Activated CD4-positive, alpha-beta T cell treated with anti-CD3 and anti-CD28 coated beads, Interleukin-2, amount 50 U/mL, for 48 hours (primary cell): ENCODE measurements at regions not wholly inside any gene's neighbourhood (a gene's known extent, or its start where the extent isn't known, plus 50 kb on each side); places are given as distances from the start of the nearest gene placed in this dataset.

Experiments used
- DNase-seq, 2 experiments: peaks; one replicate each; pipeline ENCODE4 v3.0.0-alpha.2; 2020

DNA sequence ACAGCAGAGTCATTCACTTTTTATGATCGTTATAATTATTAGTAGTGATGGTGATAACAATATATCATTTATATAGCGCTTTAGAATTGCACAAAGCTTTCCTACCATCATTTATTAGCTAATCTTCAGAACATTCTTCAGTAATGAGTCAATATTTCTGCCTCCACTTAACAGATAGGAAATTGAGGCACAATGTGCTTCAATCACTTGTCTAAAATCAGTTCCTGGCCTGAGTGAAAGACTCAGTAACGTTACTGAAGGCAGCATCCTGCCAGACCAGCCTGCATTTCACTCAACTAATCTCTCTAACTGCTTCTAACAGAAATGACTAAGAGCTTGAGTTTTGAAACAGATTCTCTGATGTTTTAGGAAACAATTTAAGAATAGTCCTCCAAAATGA is 412.1 kb downstream of the MZT1 start:
- DNase-seq = no peak

DNA sequence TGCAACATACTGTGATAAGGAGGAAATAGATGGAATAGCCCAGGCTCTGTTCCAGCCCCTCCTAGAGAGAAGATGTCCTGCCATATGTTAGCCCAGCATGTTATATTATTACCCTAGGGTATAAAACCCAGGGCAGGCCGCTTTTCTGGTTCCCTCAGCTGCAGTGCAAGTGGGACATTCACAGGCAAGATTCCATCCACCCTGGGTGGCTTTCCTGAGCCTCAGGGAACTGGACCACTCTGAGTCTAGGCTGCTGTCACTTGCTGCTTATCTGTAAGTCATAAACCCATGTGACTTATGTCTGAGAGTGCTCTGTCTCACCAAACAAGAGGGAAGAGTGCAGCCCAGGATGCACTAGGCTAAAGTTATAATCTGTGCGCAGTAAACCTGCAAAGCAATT is 413.2 kb downstream of the MZT1 start:
- DNase-seq = no peak

DNA sequence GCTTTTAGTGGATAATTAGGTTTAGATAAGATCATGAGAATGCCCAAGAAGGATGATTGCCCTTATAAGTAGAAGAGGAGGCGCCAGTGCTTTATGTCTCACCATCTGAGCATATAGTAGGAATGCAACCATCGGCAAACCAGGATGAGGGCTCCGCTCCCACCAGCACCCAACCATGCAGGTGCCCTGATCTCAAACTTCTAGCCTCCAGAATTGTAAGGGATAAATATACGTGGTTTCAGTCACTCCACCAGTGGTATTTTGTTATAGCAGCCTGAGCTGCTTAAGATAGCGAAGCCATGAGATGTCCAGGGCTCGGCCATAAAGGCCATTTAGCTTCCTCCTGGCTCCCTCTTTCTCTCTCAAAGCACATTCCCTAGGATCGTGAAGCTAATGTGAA is 413.9 kb downstream of the MZT1 start:
- DNase-seq = no peak

DNA sequence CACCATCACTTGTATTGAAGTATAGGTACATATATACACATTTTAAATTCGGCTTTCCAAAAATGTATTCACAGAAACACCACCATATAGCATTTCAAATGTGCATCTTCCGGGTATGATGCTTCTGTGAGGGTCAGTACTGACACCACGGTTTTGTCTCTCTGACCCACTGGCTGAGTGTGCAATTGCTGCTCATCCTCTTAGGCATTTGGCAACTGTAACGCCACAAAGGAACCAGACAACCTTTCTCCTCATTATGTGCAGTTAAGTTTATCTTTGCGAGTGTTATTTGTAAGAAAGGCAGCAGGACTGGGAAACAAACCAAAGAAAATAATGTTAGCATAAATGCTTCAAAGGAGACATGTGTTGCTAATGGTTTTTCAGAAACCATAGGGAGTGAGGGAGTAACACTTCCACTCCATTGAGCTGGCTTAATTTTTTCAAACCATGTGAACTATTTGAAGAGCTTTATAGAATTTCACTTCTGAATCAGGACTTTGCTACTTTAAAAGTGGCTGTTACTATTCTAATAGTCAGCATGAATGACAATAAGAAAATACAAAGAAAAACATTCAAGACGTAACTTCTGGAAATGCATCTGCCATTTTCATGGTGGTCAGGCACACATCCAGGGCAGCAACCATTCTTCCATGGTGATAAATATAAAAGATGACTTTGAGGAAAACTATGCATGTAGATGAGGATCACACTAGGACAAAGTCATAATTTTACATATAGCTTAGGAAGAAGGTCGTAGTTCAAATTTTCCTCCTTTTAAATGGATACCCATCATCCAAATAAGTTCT is 423.3 kb downstream of the MZT1 start:
- DNase-seq = no peak

DNA sequence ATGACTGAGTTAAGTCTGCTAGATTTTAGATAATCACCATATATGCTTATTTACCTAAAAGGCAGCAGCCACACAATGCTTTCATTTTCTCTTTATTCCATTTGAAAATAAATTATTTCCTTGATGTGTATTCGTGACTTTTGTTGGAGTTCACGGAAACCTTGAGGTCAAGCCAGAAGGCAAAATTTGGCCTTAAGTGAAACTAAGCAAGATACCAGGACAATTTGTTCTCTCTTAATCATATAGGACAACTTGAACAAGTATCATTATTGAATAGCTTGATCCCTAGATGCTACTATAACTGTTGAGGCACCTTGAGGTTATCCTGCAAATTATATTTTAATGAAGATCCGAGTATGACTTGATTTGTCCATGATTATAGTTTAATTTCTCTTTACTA is 429.2 kb upstream of the DACH1 start:
- DNase-seq = no peak

DNA sequence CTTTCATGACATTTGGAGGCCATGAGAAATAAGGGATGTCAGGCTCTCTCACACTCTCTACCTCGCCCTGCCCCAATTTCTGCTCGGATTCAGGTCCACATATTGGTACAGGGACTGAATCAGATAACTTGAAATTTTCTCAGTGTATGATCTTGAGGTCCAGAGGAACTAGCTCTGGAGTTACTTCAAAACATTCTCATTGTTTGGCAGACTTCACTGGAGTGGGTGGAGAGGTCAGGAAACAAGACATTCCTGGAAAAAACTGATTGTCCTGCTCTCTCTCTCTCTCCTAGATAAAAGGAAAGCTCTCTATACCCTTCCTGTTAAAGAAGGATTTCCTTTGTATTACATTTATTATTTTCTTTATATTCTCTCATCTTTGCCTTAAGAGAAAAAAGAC is 428.1 kb upstream of the DACH1 start:
- DNase-seq = no peak

DNA sequence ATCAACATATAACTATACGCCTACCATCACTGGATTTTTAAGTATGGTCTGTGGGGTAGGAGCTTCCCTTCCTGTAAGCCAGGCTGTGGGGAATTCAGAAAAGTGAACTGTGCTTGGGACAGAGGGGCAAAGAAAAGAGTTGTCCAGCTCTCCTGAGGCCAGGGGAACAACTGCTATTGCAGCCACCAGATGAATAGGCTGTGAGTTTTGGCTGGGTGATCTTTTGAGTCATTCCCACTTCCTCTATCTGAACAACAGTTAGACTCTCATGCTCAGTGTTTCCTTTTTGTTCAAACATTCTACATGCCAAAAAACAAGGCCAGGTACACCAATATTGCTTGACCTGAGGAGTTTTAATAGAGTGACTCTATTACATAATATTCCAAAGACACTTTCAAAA is 426.2 kb upstream of the DACH1 start:
- DNase-seq = no peak

DNA sequence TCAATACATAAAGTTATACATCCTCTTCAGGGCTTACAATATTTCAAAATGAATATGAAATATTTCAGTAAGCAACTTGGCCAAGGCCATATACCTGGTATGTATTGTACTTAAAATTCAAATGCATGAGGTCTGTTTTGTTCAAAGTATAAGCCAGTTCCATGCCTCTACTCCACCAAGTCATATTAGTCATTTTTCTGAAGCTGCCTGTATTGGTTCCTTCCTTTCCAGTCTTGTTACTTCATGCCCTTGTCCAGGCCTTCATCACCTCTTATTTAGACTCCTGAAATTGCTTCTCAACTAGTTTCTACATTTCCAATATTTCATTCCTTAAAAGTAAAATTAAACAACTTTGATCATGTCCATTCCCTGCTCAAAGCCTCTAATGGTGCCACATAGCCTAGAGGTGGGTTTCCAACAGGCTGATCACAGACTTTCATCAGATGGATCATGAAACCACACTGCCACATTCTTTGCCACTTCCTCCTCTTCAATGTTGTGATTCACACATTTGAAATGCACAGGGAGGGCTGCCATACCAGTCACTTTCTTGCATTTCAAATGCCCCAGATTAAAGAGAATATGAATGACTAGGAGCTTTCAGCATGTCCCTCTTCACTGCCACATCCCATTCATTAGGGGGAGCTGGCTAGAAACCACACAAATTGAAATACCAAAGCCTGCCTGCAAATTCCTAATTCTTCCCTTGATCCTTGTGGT is 424.1 kb upstream of the DACH1 start:
- DNase-seq = no peak

DNA sequence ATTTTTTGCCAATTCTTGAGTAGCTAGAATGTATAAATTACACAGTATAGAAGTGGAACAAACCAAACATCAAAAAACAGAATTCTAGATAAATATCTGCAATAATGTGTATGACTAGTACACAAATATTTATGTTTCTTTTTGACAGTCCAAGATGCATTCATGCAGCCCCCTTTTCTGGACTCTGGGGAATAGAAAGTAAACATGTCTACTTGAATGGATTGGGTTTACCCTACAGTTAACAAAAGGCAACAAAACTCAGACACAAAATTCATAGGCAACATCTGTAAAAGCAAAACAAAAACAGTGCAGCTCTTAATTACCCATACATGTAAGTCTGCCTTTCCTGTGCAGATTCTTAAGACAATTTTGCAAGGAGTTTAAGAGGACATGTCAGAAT is 419.4 kb upstream of the DACH1 start:
- no peak for DNase-seq

DNA sequence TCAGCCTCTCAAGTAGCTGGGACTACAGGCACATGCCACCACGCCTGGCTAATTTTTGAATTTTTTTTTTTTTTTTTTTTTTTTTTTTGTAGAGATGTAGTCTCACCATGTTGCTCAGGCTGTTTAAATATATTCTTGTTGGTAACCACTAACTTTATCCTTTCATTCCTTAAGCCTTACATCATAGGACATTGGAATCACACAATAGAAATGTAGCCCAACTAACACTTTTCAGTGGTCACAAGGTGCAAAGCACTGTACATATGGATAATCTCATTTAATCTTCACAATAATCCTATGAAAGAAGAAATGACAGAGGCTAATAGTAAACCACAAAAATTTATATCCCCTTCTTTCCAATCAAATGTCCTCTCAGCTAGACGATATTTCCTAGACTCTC is 417.8 kb upstream of the DACH1 start:
- no peak for DNase-seq

DNA sequence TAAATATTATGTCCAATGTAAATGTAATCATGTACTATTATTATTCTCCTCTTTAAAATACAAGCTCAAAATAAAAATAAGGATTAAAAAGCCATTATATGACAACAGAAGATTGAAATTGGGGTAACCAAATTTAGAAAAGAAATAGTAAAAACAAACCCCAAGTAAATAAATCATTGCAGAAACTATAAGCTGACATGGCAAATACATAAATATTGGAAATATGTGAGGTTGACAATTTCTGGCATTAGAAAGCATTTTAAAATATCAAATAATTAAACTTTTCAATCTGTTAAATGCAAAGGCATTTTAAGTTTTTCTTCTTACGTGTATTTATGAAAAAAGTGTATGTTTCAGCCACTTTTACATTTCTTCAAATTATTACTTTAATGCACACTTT is 394.7 kb upstream of the DACH1 start:
- DNase-seq = no peak

DNA sequence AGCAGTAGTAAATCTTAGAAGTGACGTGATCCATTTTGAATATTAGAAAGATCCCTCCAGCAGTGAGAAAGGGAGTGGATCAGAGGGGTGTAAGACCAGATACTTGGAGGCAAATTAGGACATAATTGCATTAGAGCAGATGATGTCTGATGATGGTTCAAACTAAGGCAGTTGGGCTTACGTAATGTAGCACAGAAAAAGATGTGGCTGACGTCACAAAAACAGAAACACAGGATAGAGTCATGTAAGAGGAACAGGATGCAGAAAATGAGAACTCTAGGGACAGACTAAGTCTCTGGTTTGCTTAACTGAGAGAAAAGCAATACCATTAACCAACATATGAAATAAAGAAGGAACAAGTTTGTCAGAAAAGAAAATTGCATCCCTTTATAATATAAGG is 392.5 kb upstream of the DACH1 start:
- no peak for DNase-seq

DNA sequence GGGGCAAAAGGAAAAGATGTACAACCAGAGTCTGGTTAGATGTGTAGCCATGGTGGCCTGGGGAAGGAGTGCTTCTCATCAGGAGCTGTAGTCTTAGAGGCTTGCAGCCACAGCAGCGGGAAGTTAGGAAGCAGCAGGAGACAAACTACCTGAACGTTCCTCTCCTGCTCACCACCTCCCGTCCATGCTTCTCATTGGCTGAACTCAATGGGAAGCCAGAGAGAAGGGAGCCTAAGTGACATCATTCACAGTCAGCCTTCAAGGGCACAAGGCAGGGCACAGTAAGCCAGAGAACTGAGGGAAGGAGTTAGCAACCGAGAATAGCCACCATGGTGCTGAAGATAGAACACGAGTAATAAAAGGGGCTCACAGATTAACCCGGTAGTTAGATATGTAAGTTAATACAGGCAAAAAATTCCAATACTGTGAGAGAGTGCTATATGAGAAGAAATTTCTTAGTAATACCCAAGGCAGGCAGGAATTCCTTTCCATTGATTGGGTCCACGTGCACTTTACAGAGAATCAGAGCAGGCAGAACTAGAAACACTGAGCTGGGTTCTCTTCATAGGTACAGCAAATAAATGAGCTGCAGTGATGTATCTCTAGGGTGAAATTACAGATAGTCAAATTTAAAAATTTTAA is 391.5 kb upstream of the DACH1 start:
- DNase-seq = no peak

DNA sequence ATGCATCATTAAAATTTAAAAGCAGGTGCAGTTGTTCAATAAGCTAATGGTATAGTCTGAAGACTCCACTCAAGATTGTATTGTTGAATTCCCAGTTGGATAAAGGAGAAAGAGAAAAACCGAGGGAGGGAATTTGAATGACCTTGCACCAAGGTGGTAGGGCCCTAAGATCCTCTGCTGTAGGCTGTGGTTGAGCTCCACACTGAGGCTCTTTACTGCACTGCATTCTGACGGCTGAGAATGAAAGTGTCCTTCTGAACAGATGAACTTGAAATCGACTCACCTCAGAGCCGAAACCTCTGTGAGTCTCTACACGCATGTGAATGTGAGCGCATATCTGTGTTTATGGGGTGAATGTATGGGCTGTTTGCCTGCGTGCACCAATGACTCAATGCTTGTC is 388.9 kb upstream of the DACH1 start:
- DNase-seq = no peak

DNA sequence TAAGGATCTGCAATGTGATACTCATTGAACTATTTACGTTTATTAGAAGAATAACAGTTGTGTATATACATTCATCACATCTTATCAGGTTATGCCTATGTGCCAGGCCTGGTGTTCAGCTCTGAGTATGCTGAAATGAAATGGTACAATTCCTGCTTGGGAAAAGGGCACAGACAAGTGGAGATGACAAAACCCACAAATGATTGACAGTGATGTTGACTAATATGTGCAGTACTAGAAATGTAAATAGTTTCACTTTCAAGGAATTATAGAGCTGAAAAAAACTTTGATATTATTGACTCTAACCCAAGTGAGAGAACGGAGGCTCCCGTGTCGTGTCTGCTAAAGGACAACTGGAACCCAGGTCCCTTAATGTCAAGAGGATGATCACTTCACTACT is 386.8 kb upstream of the DACH1 start:
- no peak for DNase-seq

DNA sequence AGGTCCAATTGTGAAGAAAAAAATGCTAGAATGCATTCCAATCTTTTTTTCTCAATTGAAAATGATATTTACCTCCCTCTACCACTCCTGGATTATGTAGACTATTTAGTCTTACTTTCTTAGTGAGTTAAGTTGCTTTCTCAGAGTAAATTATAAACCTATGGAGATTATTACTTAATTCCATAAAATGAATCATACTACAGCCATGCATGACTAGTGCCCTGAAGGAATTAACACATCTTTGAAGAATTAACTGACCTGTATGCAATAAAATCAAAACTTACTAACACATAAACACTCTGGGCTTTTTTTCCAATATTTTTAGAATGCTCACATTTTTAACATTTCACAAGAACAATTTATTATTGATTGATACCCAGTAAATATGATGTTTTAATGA is 379.4 kb upstream of the DACH1 start:
- DNase-seq = no peak

DNA sequence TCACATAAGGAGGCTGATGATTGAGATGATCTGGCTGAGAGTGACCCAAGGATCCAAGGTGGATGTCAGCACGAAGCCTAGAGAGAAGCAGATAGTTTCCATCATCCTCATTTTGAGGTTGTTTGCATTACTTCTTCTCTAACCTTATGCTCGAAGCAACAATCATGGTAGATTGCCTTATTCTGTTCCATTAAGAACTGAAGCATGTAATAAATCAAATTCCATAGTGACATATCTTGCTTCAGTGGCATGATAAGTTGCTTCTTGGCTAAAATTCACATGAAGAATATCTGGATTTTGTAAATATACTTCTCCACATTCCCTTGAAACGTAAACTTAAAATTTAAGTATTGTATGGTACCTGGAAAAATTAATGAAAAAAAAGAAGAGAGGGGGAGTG is 377.8 kb upstream of the DACH1 start:
- no peak for DNase-seq

DNA sequence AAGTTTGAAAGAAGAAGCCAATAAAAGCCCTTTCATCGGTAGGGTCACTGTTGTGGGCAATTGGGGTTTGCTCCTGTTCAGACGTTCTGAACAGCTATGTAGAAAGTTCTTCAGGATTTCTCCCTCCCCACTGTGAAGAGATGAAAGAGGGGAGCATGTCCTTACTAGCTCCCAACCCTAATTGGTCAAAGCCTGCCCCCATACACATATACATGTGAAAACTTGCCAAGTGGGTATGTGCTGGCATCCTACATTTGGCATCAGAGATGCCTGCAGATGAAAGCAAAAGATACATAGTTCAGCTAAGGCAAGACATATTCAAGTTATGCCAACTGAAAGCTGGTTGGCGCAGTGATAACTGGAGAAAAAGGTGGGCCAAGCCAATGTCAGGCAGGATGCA is 363.1 kb upstream of the DACH1 start:
- no peak for DNase-seq

DNA sequence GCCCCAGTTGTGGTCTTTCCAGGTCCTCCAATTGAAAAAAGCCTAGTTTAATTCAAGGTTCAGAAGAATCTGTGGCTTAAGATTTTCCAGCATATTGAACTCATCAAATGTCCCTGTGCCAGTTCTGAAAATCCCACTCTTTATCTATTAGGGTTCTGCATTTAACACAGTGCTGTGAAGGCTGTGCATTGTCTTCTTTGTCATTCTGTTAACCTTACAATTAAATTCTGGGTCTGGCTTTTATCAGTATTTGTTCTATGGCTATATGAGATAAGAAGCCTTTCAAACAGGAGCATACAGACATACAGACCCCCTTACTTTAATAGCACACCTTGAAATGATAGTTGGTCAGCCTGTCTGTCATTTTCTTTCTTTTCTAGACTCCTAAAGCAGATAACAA is 362.1 kb upstream of the DACH1 start:
- no peak for DNase-seq

DNA sequence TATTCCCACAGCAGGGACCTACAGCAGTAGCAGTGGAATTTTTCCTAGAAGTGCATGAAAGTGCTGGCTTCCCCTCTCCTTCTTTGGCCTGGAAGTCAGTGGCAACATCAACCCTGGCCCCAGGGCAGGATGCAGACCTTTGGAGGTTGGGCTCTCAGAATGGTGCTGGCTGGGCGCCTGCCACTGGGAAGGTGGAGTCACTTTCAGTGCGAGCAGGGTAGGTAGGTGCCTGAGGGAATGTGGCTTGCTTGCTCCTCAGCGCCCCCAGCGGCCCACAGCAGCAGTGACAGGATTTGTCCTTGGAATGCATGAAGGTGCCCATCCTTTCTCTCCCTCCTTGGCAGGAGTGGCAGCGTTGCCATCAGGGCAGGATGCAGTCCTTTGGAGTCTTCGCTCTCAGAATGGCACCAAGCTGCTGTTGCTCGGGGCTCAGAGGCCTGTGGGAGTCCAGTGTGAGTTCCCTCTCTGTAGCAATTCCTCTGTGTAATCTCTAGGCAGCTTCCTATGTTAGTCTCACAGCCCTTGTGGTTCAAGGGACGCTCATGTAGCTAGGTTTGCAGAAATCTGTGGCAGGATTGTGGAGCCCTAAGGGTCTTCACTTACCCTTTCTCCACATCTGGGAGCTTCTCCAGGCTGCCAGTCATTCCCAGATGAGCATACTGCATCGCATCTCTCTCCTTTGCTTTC is 354.4 kb upstream of the DACH1 start:
- peak in 1 of 2 experiments; percentile 6 for DNase-seq

DNA sequence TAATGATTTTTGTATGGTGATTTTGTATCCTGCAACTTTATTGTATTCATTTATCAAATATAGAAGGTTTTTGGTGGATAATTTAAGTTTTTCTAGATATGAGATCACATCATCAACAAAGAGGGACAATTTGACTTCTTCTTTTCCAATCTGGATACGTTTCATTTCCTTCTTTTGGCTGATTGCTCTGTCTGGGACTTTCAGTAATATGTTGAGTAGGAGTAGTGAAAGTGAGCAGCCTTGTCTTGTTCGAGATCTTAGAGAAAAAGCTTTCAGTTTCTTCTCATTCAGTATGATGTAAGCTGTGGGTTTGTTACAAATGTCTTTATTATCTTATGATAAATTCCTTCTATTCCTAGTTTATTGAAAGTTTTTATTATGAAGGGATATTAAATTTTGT is 352.0 kb upstream of the DACH1 start:
- DNase-seq = no peak

DNA sequence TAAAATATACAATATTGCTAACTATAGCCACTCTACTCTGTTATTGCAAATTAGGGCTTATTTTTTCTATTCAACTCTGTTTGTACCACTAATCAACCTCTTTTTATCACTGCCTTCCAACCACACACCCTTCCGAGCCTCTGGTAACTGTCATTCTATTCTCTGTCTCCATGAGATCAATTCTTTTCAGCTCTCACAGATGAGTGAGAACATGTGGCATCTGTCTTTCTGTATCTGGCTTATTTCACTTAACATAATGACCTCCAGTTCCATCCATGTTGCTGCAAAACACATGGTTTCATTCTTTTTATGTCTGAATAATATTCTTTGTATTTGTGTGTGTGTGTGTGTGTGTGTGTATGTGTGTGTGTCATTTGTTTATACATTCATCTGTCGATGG is 350.1 kb upstream of the DACH1 start:
- no peak for DNase-seq

DNA sequence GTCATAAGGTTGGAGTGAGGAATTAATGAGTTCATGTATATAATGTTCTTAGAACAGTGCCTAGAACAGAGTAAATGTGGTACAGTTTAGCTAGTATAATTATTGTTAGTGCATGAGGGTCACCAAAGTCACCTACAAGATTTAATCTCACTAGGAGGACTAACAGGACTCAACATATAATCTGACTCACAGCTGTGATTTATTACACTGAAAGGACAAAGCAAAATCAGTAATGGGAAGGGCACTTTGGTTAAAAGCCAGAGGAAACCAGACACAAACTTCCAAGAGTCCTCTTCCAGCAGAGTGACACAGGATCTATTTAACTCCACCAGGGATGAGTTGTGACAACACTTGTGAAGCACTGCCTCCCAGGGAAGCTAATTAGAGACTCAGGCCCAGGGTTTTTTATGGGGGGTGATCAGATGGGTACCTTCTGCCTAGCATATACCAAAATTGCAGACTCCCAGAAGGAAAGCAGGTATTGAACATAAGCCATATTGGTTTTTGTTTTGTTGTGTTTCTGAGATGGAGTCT is 341.2 kb upstream of the DACH1 start:
- no peak for DNase-seq
